ENCODE measurements at regions not wholly inside any gene's neighbourhood (a gene's known extent, or its start where the extent isn't known, plus 50 kb on each side); places are given as distances from the start of the nearest gene placed in this dataset.

DNA sequence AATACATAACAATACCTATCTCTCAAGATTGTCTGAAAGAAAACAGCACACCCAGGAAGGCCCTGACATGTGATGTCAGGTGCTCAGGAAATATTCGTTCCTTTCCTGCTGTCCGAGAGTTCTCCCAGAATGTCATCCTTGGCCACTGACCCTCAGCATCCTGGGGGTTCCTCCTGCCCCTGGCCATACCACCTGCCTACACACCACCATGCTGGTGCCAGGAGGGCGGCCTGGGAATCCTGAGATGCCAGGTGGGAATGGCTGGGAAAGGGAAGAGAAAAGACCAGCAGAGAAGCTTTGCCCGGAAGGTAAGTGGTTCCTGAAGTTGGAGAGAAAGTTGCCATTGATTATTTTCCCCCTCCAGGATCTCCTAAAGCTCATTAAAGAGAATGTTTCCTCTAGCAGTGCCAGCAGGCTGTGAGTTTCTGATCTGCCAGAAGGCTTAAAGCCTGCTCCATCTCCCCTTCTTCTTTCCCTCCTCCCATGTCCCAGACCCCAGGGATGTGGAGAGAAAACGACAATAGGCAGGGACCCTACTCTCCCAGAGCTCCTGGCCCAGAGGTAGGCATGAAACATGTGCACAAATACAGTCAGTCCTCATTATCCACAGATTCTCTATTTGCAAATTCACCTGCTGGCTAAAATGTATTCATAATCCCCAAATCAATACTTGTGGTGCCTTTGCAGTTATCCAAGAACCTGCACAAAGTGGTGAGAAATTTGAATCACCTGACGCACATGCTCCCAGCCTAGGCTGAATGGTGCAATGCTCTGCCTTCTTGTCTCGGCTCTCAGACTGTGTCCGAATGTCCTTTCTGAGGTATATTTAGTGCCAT, 147.1 kb upstream of the MYCN start:
- no peak overlapping the region for H3K4me3 ChIP-seq (ENCODE audit: low read depth, low read length)
- TF ChIP-seq, protein P1, sequence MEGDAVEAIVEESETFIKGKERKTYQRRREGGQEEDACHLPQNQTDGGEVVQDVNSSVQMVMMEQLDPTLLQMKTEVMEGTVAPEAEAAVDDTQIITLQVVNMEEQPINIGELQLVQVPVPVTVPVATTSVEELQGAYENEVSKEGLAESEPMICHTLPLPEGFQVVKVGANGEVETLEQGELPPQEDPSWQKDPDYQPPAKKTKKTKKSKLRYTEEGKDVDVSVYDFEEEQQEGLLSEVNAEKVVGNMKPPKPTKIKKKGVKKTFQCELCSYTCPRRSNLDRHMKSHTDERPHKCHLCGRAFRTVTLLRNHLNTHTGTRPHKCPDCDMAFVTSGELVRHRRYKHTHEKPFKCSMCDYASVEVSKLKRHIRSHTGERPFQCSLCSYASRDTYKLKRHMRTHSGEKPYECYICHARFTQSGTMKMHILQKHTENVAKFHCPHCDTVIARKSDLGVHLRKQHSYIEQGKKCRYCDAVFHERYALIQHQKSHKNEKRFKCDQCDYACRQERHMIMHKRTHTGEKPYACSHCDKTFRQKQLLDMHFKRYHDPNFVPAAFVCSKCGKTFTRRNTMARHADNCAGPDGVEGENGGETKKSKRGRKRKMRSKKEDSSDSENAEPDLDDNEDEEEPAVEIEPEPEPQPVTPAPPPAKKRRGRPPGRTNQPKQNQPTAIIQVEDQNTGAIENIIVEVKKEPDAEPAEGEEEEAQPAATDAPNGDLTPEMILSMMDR (IDR thresholded peaks at IDR 0.05; ENCODE audit: borderline replicate concordance, insufficient read depth, low read depth, low read length) = no peak

DNA sequence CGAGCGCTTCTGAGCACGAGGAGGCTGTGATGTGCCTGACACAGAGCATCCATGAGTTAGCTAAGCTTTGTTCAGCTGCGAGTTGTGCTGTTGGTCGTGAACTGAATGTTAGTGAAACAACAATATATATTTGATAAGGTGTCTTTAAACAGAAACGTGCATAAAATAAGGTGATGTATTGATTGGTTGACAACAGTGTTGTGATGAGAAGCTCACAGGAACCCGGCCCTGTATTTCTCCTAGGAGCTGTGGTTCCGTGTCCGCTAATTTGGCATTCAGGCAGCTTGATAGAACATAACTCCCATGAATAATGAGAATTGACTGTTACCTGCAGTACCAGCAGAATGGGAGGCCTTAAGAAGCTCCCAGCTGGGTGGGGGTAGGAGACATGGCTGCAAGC, 146.4 kb upstream of the MYCN start:
- TF ChIP-seq, protein P1 (IDR thresholded peaks at IDR 0.05; ENCODE audit: borderline replicate concordance, insufficient read depth, low read depth, low read length) = no peak

DNA sequence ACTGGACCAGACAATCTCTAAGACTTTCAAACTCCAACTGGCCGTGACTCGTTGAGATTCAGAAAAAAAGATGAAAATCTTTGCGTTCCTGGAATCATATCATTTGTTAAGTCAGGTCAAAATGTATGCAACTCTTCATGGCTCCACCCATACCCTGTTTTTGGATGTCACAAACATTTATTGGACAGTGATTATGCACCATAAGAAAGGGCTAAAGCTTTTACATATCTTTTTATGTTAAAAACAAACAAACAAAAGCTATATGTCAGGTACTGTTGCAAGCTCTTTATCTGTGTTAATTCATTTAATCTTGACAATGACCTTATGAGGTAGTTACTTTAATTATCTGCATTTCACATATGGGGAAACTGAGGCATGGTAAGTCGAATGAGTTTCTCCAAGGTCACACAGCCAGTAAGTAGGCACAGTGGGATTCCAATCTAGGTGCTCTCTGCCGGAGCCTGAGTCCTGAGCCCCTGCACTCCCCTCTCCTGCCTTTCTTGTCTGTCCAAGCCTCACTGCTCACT, 145.7 kb upstream of the MYCN start:
- no peak overlapping the region for H3K4me3 ChIP-seq (ENCODE audit: low read depth, low read length)
- TF ChIP-seq, protein P1 (IDR thresholded peaks at IDR 0.05; ENCODE audit: borderline replicate concordance, insufficient read depth, low read depth, low read length) = no peak

More for the DNA sequence above, 146.4 kb upstream of the MYCN start:
- H3K4me3 ChIP-seq (ENCODE audit: low read depth, low read length) = no peak overlapping the region

DNA sequence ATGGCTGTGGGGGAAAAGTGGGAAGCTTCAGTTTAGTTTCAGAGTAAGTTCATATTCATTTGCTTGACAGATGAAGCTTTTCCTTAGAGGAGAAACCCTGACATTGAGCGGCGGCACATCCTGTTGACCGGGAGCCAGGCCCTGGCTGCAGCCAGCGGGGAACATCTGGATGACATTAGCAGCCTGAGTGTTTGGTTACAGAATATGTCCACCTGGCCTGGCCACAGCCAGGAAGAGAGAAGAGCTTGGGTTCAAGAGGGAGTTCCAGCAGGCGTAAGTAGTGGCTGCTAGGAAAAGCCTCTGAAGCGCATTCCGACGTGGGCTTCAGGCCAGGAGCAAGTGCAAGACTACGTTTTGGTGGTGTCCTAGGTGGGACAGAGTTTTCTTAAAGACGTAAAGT, 144.9 kb upstream of the MYCN start:
- TF ChIP-seq, protein P1 (IDR thresholded peaks at IDR 0.05; ENCODE audit: borderline replicate concordance, insufficient read depth, low read depth, low read length) = no peak
- no peak overlapping the region for H3K4me3 ChIP-seq (ENCODE audit: low read depth, low read length)

DNA sequence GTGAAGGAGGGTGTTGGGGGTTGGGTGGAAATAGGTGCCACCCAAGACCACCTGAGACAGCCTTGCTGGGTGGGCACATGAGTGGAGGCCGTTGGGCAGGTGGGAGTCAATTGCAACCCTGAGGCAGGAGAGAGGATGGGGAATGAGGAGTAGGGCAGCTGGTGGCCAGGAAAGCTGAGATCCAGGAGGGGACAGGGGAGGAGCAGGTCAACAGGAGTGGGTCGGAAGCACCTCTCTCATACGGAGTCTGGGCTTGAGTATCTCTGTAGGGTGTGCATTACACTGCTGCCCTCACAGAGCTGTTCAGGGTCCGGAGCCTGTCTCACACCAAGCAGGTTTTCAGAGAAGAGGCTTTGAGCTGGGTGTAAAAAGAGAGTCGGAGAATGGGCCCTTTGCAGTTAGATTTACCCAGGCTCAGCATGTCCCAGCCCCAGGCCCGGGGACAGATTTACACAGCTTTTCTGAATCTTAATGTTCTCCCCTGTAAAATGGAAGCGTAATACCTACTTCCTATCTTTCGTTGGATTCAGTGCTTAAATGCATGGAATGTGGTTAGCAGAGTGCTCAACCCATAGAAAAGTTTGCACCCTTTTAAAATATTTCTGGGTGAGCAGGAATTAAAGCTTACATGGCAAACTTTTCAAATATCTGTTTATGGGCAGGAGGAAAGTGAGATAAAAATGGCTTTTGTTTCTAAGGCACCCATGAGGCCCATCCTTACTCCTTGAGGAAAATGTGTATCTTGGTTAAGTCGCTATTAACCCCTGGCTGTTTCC, 144.0 kb upstream of the MYCN start:
- no peak overlapping the region for H3K4me3 ChIP-seq (ENCODE audit: low read depth, low read length)
- TF ChIP-seq, protein P1 (IDR thresholded peaks at IDR 0.05; ENCODE audit: borderline replicate concordance, insufficient read depth, low read depth, low read length) = no peak

DNA sequence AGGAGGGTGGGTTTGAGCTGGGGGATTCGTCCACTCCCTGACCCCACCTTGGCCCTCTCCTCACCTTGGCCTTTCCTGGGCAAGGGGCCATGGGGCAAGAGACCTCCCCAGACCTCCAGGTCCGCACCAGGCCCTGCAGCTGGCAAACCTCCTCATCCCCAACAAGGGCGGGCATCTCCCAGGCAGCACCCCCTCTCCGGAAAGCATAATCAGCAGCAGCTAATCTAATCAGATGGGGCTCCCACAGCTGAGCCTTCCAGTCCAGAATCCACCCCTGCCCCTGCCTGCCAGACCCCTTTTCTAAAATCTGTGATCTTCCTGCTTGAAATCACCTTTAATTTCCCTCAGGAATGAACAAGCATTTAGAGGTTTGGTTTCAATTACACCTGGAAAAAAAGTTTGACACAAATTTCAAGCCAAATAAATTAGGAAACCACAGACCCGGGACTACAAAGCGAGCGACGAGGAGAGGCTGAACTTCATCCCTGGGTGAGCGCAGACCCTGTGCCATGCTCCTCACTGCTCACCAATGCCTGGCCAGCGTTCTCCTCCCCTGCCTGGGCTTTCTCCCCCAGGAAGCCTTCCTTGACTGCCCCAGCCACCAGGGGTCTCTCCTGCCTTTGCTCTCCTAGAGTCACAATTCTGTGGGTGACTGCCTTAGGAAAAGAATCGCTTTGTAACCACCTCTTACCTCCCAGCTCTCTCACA, 143.0 kb upstream of the MYCN start:
- TF ChIP-seq, protein P1 (IDR thresholded peaks at IDR 0.05; ENCODE audit: borderline replicate concordance, insufficient read depth, low read depth, low read length) = 0 out of 2 replicates have a peak, but pooled peaks have one; percentile 10
- H3K4me3 ChIP-seq (ENCODE audit: low read depth, low read length) = no peak overlapping the region

Data from GM12875 (cell line).